ENCODE measurements at regions not wholly inside any gene's neighbourhood (a gene's known extent, or its start where the extent isn't known, plus 50 kb on each side); places are given as distances from the start of the nearest gene placed in this dataset.

DNA sequence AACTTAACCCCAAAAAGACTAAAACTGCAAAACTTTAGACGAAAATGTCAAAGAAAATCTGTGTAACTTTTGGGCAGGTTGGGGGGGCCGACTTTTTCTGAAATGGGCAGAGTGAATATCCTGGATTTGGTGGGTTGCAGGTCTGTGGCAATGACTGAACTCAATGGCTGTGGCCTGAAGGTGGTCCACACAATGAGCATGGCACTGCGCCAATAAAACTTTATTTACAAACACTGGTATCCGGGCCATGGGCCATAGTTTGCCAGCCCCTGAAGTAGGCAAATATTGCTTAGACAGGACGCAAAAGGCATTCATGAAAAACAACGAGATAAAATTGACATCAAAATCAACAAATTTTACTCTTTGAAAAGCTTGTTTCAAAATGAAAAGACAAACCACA, 66.2 kb downstream of the RTP5 start:
- TF ChIP-seq GATA1 (IDR thresholded peaks at IDR 0.05; ENCODE audit: low read depth, low read length), result no peak
- no peak for TF ChIP-seq POLR2A (IDR thresholded peaks at IDR 0.05; ENCODE audit: low read length)
- no peak for DNase-seq

DNA sequence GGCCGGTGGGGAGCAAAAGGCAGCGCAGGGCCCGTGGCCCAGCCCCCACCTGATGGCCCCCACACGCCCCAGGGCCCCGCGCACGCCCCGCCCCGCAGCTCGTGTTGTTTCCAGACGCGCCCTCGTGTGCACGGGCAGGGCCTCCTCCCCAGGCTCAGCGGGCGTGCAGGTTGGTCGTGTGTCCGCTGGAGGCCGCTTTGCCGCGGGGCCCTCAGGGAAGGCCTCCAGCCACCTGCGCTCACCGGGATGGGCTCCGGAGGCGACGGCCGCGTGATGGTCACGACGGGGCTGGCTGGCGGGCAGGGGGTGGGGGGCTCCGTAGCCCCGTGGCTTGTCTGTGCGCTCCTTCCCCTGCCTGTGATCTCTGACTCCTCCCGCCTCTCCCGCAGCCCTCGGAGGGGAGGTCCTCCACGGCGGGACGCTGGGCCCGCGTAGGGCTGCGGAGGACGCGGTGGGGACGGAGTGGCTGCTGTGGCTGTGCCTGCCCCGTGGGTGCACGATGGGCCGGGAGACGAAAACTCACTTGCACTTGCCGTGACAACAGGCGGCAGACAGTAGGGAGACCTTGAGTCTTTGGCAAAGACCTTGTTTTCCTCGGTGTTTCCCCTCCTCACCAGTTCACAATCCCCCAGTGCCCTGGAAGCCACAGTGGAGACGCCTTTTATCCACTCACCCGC, 67.1 kb downstream of the RTP5 start:
- no peak for DNase-seq
- TF ChIP-seq GATA1 (IDR thresholded peaks at IDR 0.05; ENCODE audit: low read depth, low read length), result no peak
- no peak for TF ChIP-seq POLR2A (IDR thresholded peaks at IDR 0.05; ENCODE audit: low read length)

DNA sequence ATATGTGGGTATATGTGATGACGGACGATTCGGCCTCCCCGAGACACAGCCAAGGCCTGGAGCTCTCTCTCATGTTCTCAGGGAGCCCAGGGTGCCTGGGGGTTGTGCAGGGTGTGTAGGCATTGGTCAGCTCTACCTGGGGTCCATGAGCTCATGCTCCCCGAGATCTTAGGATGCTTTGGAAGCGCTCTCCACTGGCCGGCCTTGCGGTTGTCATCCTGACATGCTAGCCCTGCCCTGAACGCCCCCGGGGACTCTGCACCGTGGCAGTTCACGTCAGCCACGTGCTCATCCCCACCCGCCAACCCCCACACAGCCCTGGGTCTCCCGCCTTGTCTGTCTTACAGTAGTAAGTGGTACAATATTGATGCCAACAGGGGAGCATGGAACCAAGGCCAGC, 67.8 kb downstream of the RTP5 start:
- no peak for DNase-seq
- no peak for TF ChIP-seq GATA1 (IDR thresholded peaks at IDR 0.05; ENCODE audit: low read depth, low read length)
- TF ChIP-seq POLR2A (IDR thresholded peaks at IDR 0.05; ENCODE audit: low read length), result no peak

DNA sequence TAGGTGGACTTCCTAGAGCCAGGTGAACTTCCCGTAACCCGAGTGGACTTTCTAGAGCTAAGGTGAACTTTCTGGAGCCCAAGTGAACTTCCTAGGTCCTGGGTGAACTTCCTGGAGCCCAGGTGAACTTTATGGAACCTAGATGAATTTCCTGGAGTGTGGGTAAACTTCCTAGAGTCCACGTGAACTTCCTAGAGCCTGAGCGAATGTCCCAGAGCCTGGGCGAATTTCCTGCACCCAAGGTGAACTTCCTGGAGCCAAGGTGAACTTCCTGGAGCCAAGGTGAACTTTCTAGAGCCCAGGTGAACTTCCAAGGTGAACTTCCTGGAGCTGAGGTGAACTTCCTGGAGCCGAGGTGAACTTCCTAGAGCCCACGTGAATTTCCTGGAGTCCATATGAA, 70.0 kb downstream of the RTP5 start:
- DNase-seq, result no peak
- TF ChIP-seq POLR2A (IDR thresholded peaks at IDR 0.05; ENCODE audit: low read length), result no peak
- no peak for TF ChIP-seq GATA1 (IDR thresholded peaks at IDR 0.05; ENCODE audit: low read depth, low read length)

DNA sequence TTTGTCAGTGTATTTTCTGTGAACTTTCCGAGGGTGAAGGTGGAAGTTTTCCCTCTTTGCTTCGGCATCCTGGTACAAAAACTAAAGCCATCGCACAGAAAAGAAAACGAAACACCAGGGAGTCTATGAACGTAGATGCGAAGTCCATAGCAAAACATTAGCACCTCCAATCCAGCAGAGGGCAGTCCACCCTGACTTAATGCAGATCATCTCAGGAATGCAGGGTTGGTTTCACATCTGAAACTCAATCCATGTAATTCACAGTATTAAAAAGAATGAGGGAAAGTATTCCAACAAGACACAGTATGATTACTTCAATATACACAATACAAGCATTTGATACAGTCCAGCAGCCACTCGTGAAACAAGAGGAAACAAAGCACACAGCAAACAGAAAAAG, 70.8 kb downstream of the RTP5 start:
- no peak for TF ChIP-seq GATA1 (IDR thresholded peaks at IDR 0.05; ENCODE audit: low read depth, low read length)
- no peak for TF ChIP-seq POLR2A (IDR thresholded peaks at IDR 0.05; ENCODE audit: low read length)
- DNase-seq, result peak; percentile 4 to 22

DNA sequence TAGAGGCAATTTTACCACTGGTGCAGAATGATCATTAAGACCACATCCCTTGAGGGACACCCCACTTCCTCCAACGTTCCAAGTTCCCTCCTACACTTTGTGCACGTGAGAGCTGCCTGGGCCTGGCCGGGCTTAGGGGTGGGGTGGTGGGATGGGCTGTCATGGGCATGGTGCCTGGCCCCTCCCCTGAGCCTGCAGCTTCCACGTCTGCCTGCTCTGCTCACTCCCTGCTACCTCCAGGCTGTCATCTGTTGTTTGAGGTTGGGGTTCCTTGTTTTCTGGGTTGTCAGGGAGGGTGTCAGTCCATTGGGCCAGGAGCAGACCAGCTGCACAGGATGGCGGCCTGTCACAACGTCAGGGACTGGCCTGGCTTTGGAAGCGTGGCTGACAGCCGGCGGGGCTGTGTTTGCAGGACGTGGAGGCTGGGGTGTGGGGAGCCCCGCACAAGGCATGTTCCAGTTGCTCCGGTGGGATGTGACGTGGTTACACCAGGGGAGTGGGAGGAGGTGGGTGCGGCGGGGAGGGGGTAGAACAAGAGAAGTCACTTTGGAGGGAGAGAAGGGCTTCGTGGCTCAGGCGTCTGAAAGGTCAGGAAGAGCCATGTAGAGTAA, 72.3 kb downstream of the RTP5 start:
- no peak for DNase-seq
- no peak for TF ChIP-seq POLR2A (IDR thresholded peaks at IDR 0.05; ENCODE audit: low read length)
- TF ChIP-seq GATA1 (IDR thresholded peaks at IDR 0.05; ENCODE audit: low read depth, low read length), result no peak

DNA sequence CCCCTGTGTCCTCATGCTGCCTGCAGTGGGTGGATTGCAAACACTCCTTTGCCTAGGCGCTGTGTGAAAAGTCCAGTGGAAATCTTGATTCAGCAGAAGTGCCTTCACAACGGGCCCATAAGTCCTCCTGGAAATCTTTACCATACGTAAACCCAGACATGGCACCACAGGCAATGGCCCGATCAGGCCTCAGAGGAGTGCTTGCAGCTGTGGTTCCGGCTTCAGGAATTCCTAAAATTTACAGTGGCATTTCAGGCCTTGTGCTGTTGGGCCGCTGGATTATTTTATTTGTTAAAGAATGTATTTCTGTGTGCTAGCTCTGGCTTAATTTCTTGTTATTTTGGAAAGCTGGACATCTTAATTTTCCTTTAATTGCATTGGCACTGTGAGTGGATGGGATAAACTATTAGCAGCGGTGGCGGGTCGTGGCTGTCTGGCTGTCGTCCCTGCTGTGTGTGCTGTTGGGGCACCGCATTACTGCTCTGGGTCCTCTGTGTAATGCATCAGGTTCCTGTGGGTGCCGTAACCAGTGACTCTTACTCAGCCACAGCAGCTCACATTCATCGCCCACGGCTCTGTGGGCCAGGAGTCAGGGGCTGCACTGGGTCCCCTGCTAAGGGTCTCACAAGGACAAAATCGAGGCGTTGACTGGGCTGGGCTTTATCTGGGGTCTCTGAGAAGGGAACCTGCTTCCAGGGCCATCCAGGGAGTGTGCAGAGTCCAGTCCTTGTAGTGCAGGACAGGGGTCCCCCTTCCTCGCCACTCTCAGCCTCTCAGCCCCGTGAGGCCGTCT, 73.1 kb downstream of the RTP5 start:
- TF ChIP-seq POLR2A (IDR thresholded peaks at IDR 0.05; ENCODE audit: low read length) (no peak), GATA1 (IDR thresholded peaks at IDR 0.05; ENCODE audit: low read depth, low read length) (no peak)
- no peak for DNase-seq

DNA sequence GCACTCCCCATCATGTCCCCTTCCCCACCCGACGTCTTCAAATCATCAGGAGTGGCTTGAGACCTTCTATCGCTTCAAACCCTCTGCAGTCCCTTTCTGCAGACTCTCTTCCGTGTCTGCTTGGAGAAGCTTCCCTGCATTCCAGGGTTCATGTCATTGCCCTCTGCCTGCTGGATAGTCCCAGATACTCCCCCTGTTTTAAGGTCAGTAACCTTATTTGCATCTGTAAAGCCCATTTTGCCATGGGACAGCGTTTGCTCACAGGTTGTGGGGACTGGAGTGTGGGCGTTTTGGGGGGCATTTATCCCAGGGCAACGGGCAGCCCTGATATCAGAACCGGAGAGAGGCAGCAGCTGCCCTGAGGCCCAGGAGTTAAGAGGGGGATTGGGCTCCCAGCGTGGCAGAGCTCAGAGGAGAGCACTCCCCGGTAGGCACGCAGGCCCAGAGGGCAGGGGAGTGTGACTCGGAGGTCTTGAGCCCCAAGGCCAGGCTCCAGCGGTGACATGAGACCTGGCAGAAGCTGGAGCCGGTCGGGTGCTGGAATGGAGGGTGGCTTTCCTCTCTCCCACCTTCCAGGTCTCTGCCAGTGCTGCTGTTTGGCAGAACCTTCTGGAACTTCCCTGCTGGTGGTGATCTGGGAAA, 73.8 kb downstream of the RTP5 start:
- no peak for DNase-seq
- TF ChIP-seq POLR2A (IDR thresholded peaks at IDR 0.05; ENCODE audit: low read length), result no peak
- TF ChIP-seq GATA1 (IDR thresholded peaks at IDR 0.05; ENCODE audit: low read depth, low read length), result no peak

DNA sequence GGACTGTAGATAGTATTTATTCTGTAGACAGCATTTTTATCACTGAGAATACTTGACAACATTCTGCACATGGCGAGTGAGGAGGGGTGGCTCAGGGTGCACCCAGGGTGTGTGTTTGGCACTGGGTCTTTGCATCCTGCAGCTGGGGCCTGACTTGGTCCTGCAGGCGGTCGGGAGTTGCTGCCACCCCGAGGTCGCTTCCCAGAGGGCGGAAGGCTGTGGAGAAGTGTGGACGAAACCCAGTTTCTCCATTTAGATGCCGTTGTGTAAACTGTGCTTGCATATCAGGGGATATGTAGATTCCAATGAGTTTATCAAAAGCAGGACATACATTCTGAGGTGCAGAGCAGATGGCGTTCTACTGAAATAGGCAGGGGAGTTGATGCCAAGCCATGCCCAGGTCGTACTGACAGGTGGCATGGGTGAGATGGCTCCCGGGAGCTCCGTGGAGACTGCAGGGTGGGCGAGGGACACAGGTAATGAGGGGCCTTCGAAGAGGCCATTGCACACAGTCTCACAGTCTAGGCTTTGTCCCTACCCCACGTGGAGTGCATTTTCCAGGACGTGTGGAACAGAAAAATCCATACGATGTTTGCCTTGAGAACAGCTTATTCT, 74.5 kb downstream of the RTP5 start:
- TF ChIP-seq POLR2A (IDR thresholded peaks at IDR 0.05; ENCODE audit: low read length) (no peak), GATA1 (IDR thresholded peaks at IDR 0.05; ENCODE audit: low read depth, low read length) (no peak)
- DNase-seq, result no peak

DNA sequence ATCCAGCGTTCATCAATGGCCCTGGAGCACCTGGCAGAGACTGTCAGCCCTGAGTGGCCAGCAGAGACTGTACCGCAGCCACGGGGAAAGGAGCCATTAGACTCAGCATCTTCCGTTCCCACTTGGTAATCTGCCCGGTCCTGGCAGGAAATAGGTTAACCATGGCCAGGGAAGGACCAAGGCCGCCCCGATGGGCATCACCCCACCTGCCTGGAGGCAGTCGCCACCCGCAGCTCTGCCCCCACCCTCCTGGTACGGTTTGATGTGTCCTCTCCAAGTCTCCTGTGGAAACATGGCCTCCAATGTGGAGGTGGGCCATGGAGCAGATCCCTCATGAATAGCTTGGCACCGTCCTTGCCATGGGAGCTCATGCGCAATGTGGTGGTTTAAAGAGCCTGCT, 75.3 kb downstream of the RTP5 start:
- DNase-seq, result no peak
- TF ChIP-seq GATA1 (IDR thresholded peaks at IDR 0.05; ENCODE audit: low read depth, low read length) (no peak), POLR2A (IDR thresholded peaks at IDR 0.05; ENCODE audit: low read length) (no peak)

DNA sequence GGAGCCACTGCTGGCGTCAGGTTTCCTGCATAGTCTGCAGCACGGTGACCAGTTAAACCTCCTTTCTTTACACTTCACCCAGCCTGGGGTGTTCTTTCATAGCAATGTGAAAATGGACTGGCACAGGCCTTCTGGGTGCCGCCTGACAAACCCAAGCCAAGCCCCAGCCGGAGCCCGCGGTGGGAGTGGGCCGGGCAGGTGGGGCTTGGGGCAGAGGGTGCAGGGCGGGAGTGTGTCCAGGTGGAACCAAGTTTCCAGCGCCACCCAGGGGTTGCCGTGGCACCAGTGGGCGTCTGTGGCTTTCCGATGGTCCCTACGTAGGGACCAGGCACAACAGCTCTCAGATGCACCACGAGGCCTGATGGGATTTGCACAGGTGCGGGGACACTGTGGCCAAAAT, 75.8 kb downstream of the RTP5 start:
- no peak for DNase-seq
- TF ChIP-seq GATA1 (IDR thresholded peaks at IDR 0.05; ENCODE audit: low read depth, low read length), result no peak
- no peak for TF ChIP-seq POLR2A (IDR thresholded peaks at IDR 0.05; ENCODE audit: low read length)

DNA sequence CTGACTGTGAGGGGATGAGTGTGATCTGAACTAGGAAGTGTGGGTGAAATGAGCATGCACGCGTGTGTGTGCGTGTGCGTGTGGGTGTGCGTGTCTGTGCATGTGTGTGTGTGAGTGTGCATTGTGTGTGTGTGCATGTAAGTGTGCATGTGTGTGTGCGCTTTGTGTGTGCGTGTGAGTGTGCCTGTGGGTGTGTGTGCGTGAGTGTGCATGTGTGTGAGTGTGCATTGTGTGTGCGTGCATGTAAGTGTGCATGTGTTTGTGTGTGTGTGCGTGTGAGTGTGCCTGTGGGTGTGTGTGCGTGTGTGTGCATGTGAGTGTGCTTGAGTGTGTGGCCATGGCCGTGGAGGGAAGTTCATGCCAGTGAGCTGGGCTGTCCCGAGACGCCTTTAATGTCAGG, 76.3 kb downstream of the RTP5 start:
- DNase-seq, result no peak
- TF ChIP-seq POLR2A (IDR thresholded peaks at IDR 0.05; ENCODE audit: low read length), result no peak

DNA sequence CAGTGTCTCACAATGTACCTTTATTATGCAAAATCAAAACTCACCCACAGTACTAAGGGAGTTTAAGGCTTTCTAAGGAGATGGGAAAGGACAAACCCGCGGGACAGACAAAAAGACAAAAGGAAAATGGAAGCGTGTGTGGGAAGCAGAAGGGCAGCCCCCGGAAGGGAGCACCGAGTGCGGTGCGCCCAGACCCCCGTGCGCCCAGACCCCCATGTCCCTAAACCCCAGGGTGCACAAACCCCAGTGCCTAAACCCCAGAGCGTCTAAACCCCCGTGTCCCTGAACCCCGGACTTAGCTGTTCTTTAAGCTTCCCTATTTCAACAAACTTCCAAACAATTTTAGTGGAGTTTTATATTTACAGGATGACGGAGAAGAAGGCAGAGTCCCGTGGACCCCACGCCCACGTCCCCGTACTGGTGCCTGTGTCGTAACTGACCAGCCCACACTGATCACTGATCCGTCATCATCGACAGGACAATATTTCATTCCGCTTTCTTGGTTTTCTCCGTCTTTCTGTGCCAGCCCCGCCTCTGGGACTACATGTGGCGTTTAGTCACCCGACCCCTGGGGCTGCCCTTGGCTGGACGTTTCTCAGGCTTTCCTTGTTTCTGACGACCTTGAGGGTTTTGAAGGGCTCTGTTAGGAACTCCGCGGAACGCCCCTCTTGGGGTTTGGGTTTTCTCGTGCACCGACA, 76.9 kb downstream of the RTP5 start:
- DNase-seq, result no peak
- TF ChIP-seq POLR2A (IDR thresholded peaks at IDR 0.05; ENCODE audit: low read length) (no peak), GATA1 (IDR thresholded peaks at IDR 0.05; ENCODE audit: low read depth, low read length) (no peak)

All from erythroblast (primary cell).